DOHH2 (cell line): ENCODE measurements at regions not wholly inside any gene's neighbourhood (a gene's known extent, or its start where the extent isn't known, plus 50 kb on each side); places are given as distances from the start of the nearest gene placed in this dataset.

ENCODE experiments used
- H3F3A ChIP-seq: fragments of 200-600 bp; sonication (generic), shearing (Covaris generic); 2 replicates; pipeline ENCODE4 v1.6.0; 2016; ENCODE audit warnings: antibody characterized with exemption, mild to moderate bottlenecking; ENCODE audit not compliant: control insufficient read depth, insufficient read depth
- H3K27ac ChIP-seq: fragments of 200-600 bp; sonication (generic); 2 replicates; pipeline ENCODE4 v1.5.1; 2014; ENCODE audit warnings: low read depth, mild to moderate bottlenecking, low read length, moderate library complexity
- H3K27me3 ChIP-seq: fragments of 200-600 bp; sonication (generic); 2 replicates; pipeline ENCODE4 v1.6.1; 2014; ENCODE audit warnings: mild to moderate bottlenecking, low read length, mixed read lengths; ENCODE audit not compliant: control insufficient read depth
- H3K36me3 ChIP-seq: fragments of 200-600 bp; sonication (generic); 2 replicates; pipeline ENCODE4 v1.6.1; 2014; ENCODE audit warnings: mild to moderate bottlenecking, low read length, moderate library complexity, mixed read lengths; ENCODE audit not compliant: control insufficient read depth
- H3K4me1 ChIP-seq: fragments of 200-600 bp; sonication (generic); 2 replicates; pipeline ENCODE4 v1.6.1; 2014; ENCODE audit warnings: mild to moderate bottlenecking, low read length, mixed read lengths; ENCODE audit not compliant: control insufficient read depth
- H3K4me2 ChIP-seq: fragments of 200-600 bp; sonication (generic); 2 replicates; pipeline ENCODE4 v1.6.0; 2014; ENCODE audit warnings: mild to moderate bottlenecking, low read length, moderate library complexity
- H3K4me3 ChIP-seq: fragments of 200-600 bp; sonication (generic); 2 replicates; pipeline ENCODE4 v1.5.1; 2014; ENCODE audit warnings: mild to moderate bottlenecking, low read length, mixed read lengths
- H3K79me2 ChIP-seq: fragments of 200-600 bp; sonication (generic); 2 replicates; pipeline ENCODE4 v1.6.1; 2014; ENCODE audit warnings: mild to moderate bottlenecking, low read length, mixed read lengths; ENCODE audit not compliant: control insufficient read depth
- H3K9me2 ChIP-seq: fragments of 200-600 bp; sonication (generic); replicated peaks from 2 replicates; pipeline ENCODE4 v1.6.1; 2014; ENCODE audit warnings: mild to moderate bottlenecking, low read length, mixed read lengths; ENCODE audit not compliant: control insufficient read depth
- H3K9me3 ChIP-seq: fragments of 200-600 bp; sonication (generic); 2 replicates; pipeline ENCODE4 v1.6.1; 2014; ENCODE audit warnings: antibody characterized with exemption, low read length, mixed read lengths; ENCODE audit not compliant: control insufficient read depth, insufficient read depth
- H4K20me1 ChIP-seq: fragments of 200-600 bp; sonication (generic); 2 replicates; pipeline ENCODE4 v1.6.0; 2014; ENCODE audit warnings: low read depth, mild to moderate bottlenecking, antibody characterized with exemption, low read length, moderate library complexity; ENCODE audit not compliant: control insufficient read depth, insufficient read depth
- CTCF ChIP-seq: fragments of 200-600 bp; sonication (generic); IDR thresholded peaks from one replicate; pipeline ENCODE4 v1.5.1; 2014; ENCODE audit warnings: antibody characterized with exemption, mild to moderate bottlenecking, low read depth, low read length; ENCODE audit not compliant: poor library complexity, severe bottlenecking
- EZH2phosphoT487 ChIP-seq: fragments of 200-600 bp; sonication (generic); IDR thresholded peaks from 2 replicates; pipeline ENCODE4 v1.6.1; 2017; ENCODE audit warnings: borderline replicate concordance, mild to moderate bottlenecking, antibody characterized with exemption, low read length, moderate library complexity, mixed read lengths

DNA sequence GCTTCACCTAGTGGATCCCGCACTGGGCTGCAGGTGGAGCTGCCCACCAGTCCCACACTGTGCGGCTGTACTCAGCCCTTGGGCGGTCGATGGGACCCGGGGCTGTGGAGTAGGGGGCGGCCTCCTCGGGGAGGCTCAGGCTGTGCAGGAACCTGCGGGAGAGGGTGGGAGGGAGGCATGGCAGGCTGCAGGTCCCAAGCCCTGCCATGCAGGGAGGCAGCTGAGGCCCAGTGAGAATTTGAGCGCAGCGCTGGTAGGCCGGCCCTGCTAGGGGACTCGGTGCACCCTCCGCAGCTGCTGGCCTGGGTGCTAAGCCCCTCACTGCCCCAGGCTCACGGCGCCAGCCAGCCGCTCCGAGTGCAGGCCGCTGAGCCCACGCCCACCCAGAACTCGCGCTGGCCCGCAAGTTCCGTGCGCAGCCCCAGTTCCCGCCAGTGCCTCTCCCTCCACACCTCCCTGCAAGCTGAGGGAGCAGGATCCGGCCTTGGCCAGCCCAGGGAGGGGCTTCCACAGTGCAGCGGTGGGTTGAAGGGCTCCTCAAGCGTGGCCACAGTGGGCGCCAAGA is 1407.6 kb downstream of the EPHA7 start:
- no peaks in the 10 kb centered on the region for H3F3A ChIP-seq
- H3K4me1 ChIP-seq: no peaks in the 10 kb centered on the region
- H3K9me3 ChIP-seq: no peaks in the 10 kb centered on the region
- no peak overlapping the region for H3K27ac ChIP-seq
- no peaks in the 10 kb centered on the region for H3K79me2 ChIP-seq
- TF ChIP-seq EZH2phosphoT487: no peak
- no peak for TF ChIP-seq CTCF
- H3K9me2 ChIP-seq: no peaks in the 10 kb centered on the region; the same call in 1 of the 2 replicates
- no peaks in the 10 kb centered on the region for H3K27me3 ChIP-seq
- H4K20me1 ChIP-seq: no peaks in the 10 kb centered on the region
- no peak overlapping the region for H3K4me3 ChIP-seq
- H3K36me3 ChIP-seq: no peaks in the 10 kb centered on the region
- H3K4me2 ChIP-seq: no peak overlapping the region

DNA sequence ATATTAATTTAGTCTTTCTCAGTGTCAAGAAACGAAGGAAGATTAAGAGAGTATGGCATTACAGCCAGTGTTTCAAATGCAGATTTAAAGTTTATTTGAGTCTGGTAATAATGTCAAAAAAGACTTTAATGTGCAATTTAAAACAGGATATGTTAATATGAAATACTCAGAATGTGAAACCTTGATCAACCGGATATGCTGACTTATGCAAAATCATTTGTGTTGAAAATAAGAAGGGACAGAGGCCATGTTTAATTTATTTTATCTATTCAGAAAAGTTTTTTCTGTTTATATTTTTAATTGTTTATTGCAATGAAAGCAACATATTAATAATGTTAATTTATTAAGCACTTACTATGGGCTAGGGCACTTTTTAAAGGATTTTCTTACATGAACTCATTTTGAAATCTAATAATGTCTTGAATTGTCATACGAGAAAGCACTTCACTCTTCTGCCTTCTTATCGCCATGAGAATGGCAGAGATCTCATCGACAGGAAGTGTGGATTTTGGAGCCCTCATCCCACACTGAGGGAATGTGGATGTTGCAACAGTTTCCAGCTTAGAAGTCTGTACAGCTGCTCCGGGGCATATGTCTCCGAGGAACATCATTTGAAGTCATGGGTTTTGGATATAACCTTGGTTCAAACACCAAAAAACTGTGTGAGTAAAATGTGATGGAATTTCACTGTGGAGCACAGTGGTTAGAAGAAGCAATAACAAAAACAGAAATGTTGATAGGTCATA is 1410.4 kb downstream of the EPHA7 start:
- H3K9me2 ChIP-seq: no peaks in the 10 kb centered on the region; the same call in 1 of the 2 replicates
- H3K27me3 ChIP-seq: no peaks in the 10 kb centered on the region
- H3K79me2 ChIP-seq: no peaks in the 10 kb centered on the region
- no peaks in the 10 kb centered on the region for H3K4me1 ChIP-seq
- no peak overlapping the region for H3K4me3 ChIP-seq
- no peaks in the 10 kb centered on the region for H3K9me3 ChIP-seq
- H4K20me1 ChIP-seq: no peaks in the 10 kb centered on the region
- no peaks in the 10 kb centered on the region for H3K36me3 ChIP-seq
- no peak overlapping the region for H3K27ac ChIP-seq
- no peaks in the 10 kb centered on the region for H3F3A ChIP-seq
- no peak overlapping the region for H3K4me2 ChIP-seq
- TF ChIP-seq EZH2phosphoT487 (no peak), CTCF (no peak)

GRCh38 chr6:92000112-92000511 is 1413.2 kb upstream of the MAP3K7 start:
- Histone ChIP-seq H3K4me3 (no peak overlapping the region), H3K4me1 (no peaks in the 10 kb centered on the region), H3K9me2 (no peaks in the 10 kb centered on the region), H3K9me3 (no peaks in the 10 kb centered on the region), H4K20me1 (no peaks in the 10 kb centered on the region), H3K79me2 (no peaks in the 10 kb centered on the region), H3K4me2 (no peak overlapping the region), H3K27ac (no peak overlapping the region), H3K36me3 (no peaks in the 10 kb centered on the region), H3F3A (no peaks in the 10 kb centered on the region), H3K27me3 (no peaks in the 10 kb centered on the region)
- no peak for TF ChIP-seq EZH2phosphoT487
- TF ChIP-seq CTCF: no peak
